CD4-positive, alpha-beta T cell treated with Interleukin-6 at 100 ng/mL for 8 hours (primary cell): ENCODE measurements at regions not wholly inside any gene's neighbourhood (a gene's known extent, or its start where the extent isn't known, plus 50 kb on each side); places are given as distances from the start of the nearest gene placed in this dataset.
A peak's percentile ranks its signal among the peaks of the same experiment; 100 is the strongest.
"Not testable (repeated sequence)": the region's sequence is repeated elsewhere in the genome, so short reads cannot be mapped to it uniquely, and the experiment has no call there.

Source experiments
- DNase-seq: peaks from one replicate; pipeline ENCODE4 v3.0.0-alpha.2; 2020; ENCODE audit warnings: mixed read lengths, low spot score

DNA sequence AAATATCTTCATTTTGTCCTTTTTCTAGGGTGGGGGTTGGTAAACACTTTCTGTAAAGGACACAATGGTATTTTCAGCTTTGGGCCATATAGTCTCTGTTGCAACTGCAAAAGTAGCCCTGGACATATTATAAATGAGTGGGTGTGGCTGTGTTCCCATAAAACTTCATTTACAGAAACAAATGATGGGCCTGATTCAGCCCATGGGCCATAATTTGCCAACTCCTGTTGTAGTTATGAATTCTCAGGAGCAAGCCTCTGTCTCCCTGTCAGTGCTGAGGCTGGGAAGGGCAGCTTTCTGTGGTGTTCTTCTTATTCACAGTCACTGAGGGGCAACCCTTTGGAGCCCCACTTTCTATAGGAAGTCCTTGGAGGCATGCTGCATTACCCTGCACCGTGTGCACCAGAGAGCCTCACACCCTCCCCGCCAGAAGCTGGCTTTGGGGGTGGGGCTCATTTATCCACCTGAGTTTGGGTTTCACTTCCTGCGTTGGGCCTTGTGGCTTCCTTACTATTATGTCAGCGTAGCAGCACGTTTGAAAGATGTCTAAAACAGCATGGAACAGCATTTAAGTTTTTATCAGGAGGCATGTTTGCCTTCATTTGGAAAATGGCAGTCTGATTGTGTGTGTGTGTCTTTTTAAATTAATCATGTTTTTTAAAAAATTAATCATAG, 60.8 kb upstream of the FAN1 start:
- peak; percentile 55 for DNase-seq

DNA sequence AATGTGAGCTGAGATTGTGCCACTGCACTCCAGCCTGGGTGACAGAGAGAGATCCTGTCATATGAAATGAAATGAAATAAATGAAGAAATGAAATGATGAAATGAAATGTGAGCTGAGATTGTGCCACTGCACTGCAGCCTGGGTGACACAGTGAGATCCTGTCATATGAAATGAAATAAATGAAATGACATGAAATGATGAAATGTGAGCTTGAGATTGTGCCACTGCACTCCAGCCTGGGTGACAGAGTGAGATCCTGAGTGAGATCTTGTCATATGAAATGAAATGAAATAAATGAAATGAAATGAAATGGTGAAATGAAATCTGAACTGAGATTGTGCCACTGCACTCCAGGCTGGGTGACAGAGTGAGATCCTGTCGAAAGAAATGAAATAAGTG, 58.2 kb upstream of the FAN1 start:
- not testable (repeated sequence) for DNase-seq
